ENCODE measurements at regions not wholly inside any gene's neighbourhood (a gene's known extent, or its start where the extent isn't known, plus 50 kb on each side); places are given as distances from the start of the nearest gene placed in this dataset.
"Not testable (repeated sequence)": the region's sequence is repeated elsewhere in the genome, so short reads cannot be mapped to it uniquely, and the experiment has no call there.

DNA sequence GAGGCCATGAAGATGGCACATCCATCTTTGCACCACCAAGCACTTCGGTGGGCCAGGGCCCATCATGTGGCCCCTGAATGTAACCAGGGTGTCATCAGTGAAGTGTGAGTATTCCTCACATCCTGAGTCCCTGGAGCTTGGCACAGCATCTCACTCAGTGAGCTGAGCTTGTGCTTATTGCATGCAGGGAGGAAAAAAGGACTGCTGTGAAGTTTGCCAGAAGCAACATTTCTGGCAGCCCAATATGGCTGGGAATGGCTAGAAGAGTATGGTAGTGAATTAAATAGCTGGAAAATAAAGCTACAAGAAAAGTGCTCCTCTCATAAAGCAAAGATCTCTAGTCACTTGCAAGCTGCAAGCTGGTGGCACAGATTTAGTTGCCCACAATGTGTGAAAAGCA, 109.3 kb downstream of the TNFSF18 start:
- H3K27me3 ChIP-seq (replicated peaks; ENCODE audit: insufficient read depth, low read depth, low read length, poor library complexity) = no peaks in the 10 kb centered on the region
- H3K27ac ChIP-seq (ENCODE audit: low read depth, low read length, poor library complexity, severe bottlenecking) = no peak overlapping the region
- intact Hi-C loops (cut with micrococcal nuclease; ENCODE audit: unreplicated experiment) = no loop called here
- no peaks in the 10 kb centered on the region for H3K36me3 ChIP-seq (ENCODE audit: insufficient read depth, low read length, poor library complexity, severe bottlenecking)
- H3K4me1 ChIP-seq (ENCODE audit: insufficient read depth, low read length, poor library complexity, severe bottlenecking) = peaks cover 21% of the 10 kb centered on the region
- no peak for TF ChIP-seq EZH2 (IDR thresholded peaks at IDR 0.05; ENCODE audit: borderline replicate concordance, low read depth, low read length, poor library complexity, severe bottlenecking)
- TF ChIP-seq CTCF (conservative IDR thresholded peaks at IDR 0.05; ENCODE audit: low read depth, low read length) = no peak
- no peak overlapping the region for H3K4me3 ChIP-seq (ENCODE audit: low read depth, low read length, poor library complexity, severe bottlenecking)
- no TSS peak for BruUV-seq (replicated peaks)
- no peaks in the 10 kb centered on the region for H3K9me3 ChIP-seq (ENCODE audit: low read depth, low read length, poor library complexity, severe bottlenecking)
- ChIA-PET CTCF (no interaction called here), POLR2A (ENCODE audit: low non-redundant PET) (no interaction called here)
- no peak for DNase-seq (ENCODE audit: low spot score)

DNA sequence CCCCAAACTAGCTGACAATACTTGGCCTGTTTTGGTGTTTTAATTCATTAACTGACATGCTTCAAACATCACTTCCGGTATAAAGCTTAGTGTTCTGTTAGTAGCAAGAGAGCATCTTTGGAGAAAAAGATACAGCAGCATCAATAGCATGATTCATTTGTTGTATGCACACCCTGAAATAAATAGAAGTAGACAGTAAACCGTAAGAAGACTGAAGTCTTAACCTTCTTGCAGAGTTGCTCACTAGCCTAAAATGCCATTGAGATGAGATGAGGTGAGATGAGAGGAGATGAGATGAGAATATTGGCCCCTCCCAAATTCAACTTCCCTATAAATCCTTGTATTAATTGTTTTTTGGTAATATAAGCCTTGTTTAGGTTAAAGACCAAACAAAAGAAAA, 108.8 kb downstream of the TNFSF18 start:
- ChIA-PET POLR2A (ENCODE audit: low non-redundant PET) (no interaction called here), CTCF (no interaction called here)
- TF ChIP-seq EZH2 (IDR thresholded peaks at IDR 0.05; ENCODE audit: borderline replicate concordance, low read depth, low read length, poor library complexity, severe bottlenecking) = no peak
- no peak for TF ChIP-seq CTCF (conservative IDR thresholded peaks at IDR 0.05; ENCODE audit: low read depth, low read length)
- no peaks in the 10 kb centered on the region for H3K36me3 ChIP-seq (ENCODE audit: insufficient read depth, low read length, poor library complexity, severe bottlenecking)
- intact Hi-C loops (cut with micrococcal nuclease; ENCODE audit: unreplicated experiment) = no loop called here
- peaks cover 25% of the 10 kb centered on the region for H3K4me1 ChIP-seq (ENCODE audit: insufficient read depth, low read length, poor library complexity, severe bottlenecking)
- no TSS peak for BruUV-seq (replicated peaks)
- no peak overlapping the region for H3K4me3 ChIP-seq (ENCODE audit: low read depth, low read length, poor library complexity, severe bottlenecking)
- no peak overlapping the region for H3K27ac ChIP-seq (ENCODE audit: low read depth, low read length, poor library complexity, severe bottlenecking)
- H3K9me3 ChIP-seq (ENCODE audit: low read depth, low read length, poor library complexity, severe bottlenecking) = no peaks in the 10 kb centered on the region
- no peak for DNase-seq (ENCODE audit: low spot score)
- H3K27me3 ChIP-seq (replicated peaks; ENCODE audit: insufficient read depth, low read depth, low read length, poor library complexity) = no peaks in the 10 kb centered on the region

DNA sequence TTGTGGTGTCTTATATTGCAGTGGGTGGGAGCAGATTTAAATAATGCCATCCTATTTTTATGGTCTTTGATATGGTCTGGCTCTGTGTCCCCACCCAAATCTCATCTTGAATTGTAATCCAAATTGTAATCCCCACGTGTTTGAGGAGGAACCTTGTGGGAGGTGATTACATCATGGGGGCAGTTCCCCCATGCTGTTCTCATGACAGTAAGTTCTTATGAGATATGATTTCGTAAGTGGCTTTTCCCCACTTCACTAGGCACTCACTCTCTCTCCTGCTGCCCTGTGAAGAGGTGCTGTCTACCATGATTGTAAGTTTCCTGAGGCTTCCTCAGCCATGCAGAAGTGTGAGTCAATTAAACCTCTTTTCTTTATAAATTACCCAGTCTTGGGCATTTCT, 107.6 kb downstream of the TNFSF18 start:
- CTCF ChIA-PET; intact Hi-C loops (cut with micrococcal nuclease; ENCODE audit: unreplicated experiment); H3K9me3 ChIP-seq (ENCODE audit: low read depth, low read length, poor library complexity, severe bottlenecking); H3K4me3 ChIP-seq (ENCODE audit: low read depth, low read length, poor library complexity, severe bottlenecking); DNase-seq (ENCODE audit: low spot score); H3K27me3 ChIP-seq (replicated peaks; ENCODE audit: insufficient read depth, low read depth, low read length, poor library complexity); H3K36me3 ChIP-seq (ENCODE audit: insufficient read depth, low read length, poor library complexity, severe bottlenecking); POLR2A ChIA-PET (ENCODE audit: low non-redundant PET); H3K27ac ChIP-seq (ENCODE audit: low read depth, low read length, poor library complexity, severe bottlenecking); BruUV-seq (replicated peaks): not testable (repeated sequence)
- H3K4me1 ChIP-seq (ENCODE audit: insufficient read depth, low read length, poor library complexity, severe bottlenecking) = peaks cover 28% of the 10 kb centered on the region

GRCh38 chr1:172944931-172945330, 105.8 kb downstream of the TNFSF18 start:
- no peaks in the 10 kb centered on the region for H3K27me3 ChIP-seq (replicated peaks; ENCODE audit: insufficient read depth, low read depth, low read length, poor library complexity)
- TF ChIP-seq CTCF (conservative IDR thresholded peaks at IDR 0.05; ENCODE audit: low read depth, low read length) (no peak), EZH2 (IDR thresholded peaks at IDR 0.05; ENCODE audit: borderline replicate concordance, low read depth, low read length, poor library complexity, severe bottlenecking) (no peak)
- BruUV-seq (replicated peaks) = no TSS peak
- ChIA-PET POLR2A (ENCODE audit: low non-redundant PET) (no interaction called here), CTCF (no interaction called here)
- no peak overlapping the region for H3K27ac ChIP-seq (ENCODE audit: low read depth, low read length, poor library complexity, severe bottlenecking)
- H3K36me3 ChIP-seq (ENCODE audit: insufficient read depth, low read length, poor library complexity, severe bottlenecking) = no peaks in the 10 kb centered on the region
- no peak for DNase-seq (ENCODE audit: low spot score)
- H3K4me1 ChIP-seq (ENCODE audit: insufficient read depth, low read length, poor library complexity, severe bottlenecking) = peaks cover 19% of the 10 kb centered on the region
- H3K4me3 ChIP-seq (ENCODE audit: low read depth, low read length, poor library complexity, severe bottlenecking) = no peak overlapping the region
- intact Hi-C loops (cut with micrococcal nuclease; ENCODE audit: unreplicated experiment) = no loop called here
- no peaks in the 10 kb centered on the region for H3K9me3 ChIP-seq (ENCODE audit: low read depth, low read length, poor library complexity, severe bottlenecking)
